ENCODE measurements at regions not wholly inside any gene's neighbourhood (a gene's known extent, or its start where the extent isn't known, plus 50 kb on each side); places are given as distances from the start of the nearest gene placed in this dataset.

DNA sequence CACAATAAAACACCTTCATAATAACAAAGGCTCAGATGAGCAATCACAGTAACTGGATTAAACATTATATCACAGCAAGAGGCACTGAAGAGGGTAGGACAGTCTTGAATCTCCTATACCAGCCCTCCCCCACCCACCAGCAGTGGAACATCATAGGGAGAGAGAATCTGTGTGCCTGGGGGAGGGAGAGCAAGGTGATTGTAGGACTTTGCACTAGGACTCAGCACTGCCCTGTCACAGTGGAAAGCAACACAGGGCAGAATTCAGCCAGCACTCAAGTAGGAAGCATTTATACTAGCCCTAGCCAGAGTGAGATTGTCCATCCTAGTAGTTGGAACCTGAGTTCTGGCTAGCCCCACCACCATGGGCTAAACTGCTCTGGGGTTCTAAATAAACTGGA, 400.2 kb downstream of the HAO1 start:
- no peak for DNase-seq

DNA sequence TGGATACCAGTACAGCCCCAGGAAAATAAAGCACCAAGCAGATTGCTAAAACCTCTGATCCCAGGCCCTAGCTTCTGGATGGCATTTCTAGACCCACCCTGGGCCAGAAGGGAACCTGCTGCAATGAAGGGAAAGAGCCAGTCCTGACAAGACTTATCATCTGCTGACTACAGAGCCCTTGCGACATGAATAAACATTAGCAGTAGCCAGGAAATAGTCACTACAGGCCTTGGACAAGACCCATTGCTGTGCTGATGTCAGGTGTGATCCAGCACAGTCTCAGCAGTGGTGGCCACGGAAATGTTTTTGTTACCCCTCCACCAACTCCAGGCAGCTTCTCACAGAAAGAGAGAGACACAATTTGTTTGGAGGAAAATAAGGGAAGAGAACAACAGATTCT, 399.3 kb downstream of the HAO1 start:
- no peak for DNase-seq

DNA sequence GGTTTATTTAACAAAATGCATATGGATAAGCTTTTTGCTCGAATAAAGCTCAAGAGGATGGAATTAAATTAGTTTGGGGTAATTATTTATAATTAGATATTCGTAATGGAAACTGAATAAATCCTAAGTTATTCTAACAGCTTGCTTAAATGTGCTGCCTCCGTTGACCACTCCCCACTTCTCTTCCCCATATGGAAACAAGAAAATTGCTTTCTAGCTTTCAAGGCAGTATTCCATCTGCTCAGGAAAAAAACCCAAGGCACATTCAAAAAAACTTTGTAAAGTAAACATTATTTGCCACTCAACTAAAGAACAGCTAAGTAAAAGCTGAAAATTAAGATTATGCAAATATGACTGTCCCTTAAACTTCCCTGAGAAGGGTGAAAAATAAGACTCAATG, 369.2 kb downstream of the HAO1 start:
- no peak for DNase-seq

DNA sequence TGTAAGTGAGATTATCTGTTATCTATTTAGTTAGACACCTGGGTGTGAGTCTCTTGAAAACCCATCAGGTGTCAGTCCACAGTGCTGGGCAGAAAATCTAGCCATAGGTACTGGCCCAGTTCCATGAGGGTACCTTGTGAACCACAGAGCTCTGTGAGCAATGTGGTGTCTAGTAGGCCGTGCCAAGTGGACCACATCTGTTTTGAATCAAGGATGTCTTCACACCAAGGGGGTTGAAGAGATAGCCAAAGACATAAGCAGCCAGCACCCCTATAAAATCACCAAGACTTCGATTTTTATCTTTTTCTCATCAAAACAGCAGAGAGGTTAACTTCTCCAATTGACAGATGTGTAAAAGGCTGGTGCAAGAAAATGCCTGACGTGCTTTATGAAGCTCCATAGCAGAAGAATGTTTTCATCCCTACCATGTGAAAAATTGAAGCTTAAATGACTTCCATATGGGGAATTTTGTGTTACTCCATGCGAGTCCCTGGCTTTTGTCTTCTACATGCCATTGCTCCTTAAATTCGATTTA, 368.7 kb downstream of the HAO1 start:
- peak; percentile 54 for DNase-seq

DNA sequence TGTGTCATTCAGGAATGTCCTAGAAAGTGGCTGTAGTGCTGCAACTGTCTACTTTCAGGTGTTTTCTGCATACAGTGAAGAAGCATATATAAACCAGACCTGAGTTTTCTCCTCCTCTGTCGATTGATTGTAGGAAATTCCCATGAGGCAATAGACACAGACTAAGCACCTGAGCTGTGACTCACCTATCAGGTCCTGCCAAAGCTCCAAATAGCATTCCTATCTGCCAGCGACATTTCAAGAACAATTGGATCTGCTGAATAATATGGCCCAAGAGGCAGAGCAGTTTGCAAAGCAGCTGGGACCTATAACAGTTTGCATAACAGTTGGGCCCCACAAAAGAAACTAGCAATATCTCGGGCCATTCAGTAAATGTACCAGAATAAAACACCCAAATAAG, 360.4 kb downstream of the HAO1 start:
- no peak for DNase-seq

DNA sequence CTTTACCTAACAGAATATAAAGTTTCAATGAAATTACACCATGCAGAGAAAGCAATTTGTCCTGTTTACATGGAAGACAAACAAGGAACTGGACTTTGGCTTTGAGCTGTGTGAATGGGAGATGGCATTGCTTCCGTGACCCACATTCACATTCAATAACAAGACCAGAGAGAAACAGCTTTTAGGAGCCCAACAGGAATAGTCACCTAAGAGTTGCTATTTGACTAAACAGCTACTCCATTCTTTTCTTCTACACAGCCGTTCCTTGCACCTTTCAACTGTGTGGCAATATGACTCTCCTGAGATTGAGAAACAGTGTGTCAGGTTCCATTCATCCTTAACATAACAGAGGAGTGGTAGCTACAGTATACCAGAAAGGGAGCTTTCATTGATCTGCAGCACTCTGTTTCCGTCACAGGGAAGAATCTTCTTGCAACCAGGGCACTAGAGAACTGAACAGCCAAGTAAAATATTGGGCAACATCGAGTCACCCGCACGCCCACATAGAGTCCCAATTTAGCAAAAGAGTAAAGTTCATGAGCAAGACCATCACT, 355.1 kb downstream of the HAO1 start:
- DNase-seq: no peak

DNA sequence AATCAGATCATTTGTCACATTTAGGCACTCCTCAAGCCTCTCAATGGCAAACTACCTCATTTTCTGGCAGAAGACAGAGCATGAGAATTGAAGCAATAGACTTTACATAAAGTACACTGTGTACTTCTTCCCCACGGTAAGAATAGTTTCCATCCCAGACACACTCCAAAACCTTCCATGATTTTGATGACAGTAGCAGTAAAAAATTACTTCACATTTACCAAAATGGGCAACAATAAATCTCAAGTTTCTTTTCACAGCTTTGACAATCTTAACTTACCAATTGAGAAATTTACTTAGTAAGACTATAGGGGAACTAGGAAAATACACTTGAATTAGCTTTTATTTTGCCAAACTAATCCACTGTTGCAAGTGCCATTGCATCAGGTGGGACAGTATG, 353.8 kb downstream of the HAO1 start:
- DNase-seq: no peak

DNA sequence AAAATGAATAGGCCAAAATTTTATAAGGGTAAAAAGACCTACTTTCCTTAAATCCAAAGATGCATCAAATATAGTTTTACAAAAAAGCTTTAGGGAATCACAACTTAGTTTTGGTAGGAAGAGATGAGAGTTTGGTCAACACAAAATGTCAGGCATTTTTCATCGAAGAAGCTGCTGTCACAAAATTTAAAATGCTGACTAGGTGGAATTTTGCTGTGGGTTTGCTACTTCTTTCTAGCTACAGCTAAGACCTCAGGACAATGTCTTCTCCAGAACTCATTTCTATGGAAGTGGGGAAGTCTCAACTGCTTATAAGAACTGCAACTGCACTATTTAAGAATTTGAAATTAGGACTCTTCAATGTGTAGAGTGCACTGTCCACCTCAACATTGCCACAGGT, 351.1 kb downstream of the HAO1 start:
- DNase-seq: no peak

DNA sequence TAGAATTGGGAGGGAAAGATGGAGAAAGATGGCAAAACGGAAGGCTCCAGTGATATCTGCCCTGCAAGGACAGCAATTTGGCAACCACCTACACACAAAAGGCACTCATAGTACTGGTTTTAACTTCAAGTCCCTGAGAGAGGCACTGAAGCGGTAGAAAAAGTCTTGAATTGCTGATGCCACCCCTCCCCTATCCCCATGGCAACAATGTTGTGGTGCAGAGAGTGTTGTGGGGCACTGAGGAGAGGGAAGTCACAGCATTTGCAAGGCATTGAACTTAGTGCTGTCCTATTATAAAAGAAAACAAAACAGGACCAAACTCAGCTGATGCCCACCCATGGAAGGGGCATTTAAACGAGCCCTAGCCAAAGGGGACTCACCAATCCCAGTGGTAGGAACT, 343.7 kb downstream of the HAO1 start:
- no peak for DNase-seq

DNA sequence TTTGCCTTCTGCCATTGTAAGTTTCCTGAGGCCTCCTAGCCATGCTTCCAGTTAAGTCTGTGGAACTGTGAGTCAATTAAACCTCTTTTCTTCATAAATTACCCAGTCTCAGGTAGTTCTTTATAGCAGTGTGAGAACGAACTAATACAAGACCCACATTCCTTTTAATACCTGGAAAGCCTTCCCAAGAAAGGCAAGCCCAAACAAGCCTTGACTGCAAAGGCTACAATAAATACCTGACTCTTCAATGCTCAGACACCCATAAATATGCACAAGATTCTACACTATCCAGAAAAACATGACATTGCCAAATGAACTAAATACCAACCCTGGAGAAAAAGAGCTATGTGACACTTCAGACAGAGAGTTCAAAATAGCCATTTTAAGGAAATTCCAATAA, 338.8 kb downstream of the HAO1 start:
- no peak for DNase-seq

DNA sequence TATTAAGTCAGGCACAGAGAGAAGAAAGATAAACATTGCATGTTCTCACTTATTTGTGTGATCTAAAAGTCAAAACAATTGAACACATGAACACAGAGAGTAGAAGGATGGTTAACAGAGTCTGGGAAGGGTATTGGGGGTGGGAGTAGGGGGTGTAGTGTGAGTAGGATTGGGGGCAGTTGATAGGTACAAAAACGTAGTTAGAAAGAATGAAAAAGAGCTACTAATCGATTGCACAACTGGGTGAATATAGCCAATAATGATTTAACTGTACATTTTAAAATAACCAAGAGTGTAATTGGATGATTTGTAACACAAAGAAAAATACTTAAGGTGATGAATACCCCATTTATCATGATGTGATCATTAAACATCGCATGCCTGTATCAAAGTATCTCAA, 333.3 kb downstream of the HAO1 start:
- no peak for DNase-seq

DNA sequence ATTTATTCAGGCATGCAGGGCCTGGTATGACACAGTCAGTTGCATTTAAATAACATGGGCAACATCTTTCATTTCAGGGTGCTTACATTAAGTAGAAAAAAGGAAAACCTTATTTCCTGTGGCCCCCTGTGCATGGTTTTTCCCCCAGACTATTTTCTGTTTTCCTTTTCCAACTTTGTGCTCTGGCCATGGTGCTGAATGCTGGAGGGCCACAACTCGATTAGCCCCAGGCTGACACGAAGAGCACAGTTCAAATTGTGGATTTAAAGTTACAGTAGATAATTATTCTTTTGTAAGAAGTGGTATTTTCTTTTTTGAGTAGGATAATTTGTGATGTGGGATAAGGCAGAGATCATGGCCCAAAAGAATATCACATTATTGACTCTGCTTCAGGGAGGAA, 332.0 kb downstream of the HAO1 start:
- DNase-seq: peak; percentile 24

DNA sequence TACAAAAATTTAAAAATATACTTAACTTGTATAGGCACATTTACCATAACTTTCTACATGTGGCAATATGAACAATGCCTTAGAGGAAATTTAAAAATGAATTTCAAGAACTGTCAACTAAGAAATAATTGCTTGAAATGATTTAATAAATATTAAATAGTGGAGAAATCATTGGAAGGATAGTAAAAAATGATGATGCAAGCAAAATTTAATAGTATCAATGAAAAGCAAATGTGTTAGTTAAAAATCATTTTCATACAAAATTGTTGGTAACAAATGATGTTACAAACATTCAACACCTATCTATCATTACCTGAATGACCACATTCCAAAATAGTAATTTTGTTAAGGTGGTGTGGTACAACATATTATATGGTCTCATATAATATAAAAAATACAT, 331.0 kb downstream of the HAO1 start:
- no peak for DNase-seq

DNA sequence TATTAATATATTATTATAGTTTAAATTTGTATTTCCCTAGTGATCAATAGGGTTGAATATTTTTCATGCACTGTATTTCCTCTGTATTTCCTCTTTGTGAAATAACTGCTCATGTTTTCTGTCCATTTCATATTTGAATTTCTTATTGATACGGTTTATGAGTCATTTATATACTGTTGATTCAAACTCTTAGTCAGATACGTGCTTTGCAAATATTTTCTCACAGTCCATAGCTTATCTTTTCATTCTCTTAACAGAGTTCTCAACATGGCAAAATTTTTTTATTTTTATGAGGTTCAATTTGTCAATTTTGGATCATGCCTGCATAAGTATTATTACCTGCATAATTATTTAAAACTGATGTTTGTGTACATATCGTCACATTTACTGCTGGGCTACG, 329.6 kb downstream of the HAO1 start:
- DNase-seq: no peak

DNA sequence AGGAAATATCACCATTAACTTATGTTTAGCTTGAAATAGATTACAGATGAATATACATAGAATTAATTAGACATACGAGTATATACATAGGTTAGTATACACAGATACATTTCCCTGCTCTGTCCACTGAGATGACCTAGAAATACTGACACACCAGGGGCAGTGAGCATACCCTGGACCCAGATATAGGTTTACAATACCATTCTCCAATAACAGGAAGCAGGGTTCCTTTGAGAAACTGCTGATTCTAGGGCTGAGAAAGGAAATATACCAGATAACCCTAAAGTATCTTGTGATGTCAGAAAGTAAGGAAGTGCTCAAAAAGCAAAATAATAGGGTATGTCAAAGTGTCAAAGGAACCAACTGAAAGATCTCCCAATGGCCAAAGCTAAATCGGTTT, 322.5 kb downstream of the HAO1 start:
- no peak for DNase-seq

DNA sequence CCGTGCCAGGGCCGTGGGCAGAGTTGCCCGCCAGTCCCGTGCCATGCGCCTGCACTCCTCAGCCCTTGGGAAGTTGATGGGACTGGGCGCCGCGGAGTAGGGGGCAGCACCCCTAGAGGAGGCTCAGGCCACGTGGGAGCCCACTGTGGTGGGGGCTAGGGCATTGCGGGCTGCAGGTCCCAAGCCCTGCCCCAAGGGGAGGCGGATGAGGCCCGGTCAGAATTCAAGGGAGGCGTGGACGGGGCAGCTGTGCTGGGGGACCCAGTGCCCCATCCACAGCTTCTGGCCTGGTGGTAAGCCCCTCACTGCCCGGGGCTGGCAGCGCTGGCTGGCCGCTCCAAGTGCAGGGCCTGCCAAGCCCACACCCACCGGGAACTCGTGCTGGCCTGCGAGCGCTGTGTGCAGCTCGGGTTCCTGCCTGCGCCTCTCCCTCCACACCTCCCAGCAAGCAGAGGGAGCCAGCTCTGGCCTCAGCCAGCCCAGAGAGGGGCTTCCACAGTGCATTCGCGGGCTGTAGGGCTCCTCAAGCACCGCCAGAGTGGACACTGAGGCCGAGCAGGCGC, 317.8 kb downstream of the HAO1 start:
- DNase-seq: no peak

DNA sequence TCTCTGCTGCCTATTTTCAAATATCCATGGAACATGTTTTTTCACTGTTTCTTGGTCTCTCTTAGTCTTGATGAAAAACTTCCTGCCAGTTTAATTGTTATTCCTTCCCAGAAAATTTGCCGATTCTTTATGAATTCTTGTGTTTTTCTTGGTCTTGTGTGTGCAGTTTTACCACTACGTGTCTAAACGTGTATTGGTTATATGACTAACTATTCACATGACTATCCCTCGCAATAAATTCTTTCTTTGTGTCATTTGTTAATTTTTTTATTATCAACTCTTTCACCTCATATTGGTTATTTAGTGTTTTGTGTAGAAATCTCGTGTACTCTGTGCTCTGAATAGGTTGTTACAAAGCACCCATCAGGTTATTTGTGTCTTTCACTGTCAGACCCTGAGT, 315.4 kb downstream of the HAO1 start:
- no peak for DNase-seq

DNA sequence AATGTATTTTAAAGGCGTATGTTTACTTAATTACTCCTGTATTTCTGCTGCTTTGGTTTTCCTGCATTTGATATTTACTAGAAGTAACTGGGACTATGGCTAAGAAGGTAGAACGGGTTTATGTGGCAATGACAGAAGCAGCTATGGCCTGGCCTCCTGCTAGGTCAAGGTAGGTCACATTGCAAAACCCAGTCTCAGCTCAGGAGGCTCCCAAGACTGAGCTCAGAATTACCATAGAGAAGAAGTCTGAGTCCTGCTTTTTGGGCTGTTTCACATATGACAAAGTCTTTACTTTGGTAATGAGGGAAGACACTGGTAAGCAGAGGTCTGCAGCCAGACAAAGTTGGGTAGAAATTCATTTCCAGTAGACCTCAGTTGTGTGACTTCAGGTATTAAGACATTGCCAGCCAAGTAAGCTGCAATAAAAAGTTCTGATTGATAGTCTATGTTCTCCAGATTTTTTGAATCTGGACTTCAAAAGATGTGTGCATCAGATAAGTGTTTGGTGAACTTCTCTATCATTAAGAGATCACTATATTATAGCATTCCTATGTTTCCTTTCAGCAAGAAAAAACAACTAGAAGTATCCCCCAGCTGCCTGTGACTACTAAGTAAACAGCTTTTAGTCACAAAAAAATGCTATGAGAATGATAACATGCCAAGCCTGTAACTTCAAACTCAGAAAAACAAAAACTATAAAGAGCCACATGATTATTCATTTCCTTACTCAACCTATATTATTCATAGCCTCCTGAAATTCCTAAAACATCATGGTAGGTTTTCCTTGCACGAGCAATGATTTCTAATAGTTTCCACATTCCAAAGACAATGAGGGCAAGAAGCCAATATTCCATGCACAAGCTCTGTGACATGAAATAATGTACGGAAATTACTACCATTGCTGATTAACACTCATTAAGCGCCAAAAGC, 312.3 kb downstream of the HAO1 start:
- DNase-seq: peak; percentile 71

DNA sequence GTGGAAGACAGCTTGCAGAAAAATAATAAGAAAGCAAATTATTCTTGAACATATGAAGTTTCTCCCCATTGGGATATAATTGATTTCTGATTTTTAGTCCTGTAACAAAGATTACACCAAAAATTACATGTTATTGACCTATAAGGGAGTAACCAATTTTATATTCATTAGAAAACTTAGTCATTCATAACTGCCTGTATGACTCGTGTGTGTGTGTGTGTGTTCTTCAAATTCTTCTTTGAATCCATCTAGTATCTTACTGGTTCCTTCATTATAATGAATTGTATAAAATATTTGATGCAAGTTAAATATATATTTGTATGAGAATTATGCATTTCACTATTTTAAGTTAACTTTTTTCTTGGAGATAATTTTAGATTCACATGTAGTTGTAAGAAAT, 310.4 kb downstream of the HAO1 start:
- DNase-seq: peak; percentile 12

DNA sequence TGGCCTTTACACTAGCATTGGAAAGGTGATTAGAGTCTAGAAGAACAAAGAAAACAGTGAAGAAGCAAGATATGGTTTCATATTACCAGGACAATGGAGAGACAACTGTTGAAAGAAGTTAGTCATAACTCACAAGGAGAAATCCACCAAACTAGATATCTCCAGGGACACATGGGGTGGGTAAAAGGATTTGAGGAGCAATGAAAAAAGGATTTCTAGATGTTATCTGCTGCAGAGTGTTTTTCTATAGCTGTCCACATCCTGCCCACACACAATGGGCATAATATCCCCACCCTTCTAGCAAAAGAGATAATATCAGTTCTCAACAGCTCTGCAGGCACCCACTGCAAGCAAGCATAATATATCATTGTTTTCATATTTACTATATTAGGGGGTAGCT, 303.1 kb downstream of the HAO1 start:
- peak; percentile 17 for DNase-seq

DNA sequence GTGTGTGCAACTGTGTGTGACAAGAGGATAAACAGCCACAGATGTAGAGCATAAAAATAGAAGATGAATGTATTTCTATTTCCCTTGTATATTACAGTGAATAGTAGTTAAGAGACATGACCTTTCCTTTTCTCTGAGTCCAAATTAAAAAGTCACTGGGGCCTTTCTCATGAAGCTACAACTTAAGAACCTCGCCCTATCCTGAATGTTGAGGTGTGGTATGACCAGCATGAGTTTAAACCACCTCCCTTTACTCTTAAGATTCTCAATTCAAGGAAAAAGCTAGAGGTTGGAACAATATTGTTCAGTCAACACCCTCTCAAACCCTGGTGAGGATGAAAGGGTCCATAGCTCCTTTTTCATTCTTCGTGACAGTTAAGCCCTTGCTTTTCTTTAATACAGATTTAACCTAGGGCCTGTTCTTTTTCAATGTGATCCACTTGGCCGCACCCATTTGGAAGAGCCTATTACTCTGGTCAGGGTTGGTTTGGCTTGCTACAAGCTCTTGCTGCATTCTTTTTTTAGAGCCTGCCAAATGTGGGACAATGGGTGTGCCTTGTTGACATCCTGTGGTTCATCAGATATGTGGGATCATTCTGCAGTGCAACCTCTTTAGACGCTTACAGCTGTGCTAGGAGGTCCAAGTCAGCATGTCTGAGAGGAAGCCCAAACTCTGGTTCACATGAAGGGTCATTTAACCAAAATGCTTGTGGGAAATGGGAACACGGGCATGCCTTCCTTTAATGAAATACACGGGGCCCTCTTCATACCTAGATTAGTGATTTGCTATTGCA, 290.0 kb downstream of the HAO1 start:
- peak; percentile 47 for DNase-seq

DNA sequence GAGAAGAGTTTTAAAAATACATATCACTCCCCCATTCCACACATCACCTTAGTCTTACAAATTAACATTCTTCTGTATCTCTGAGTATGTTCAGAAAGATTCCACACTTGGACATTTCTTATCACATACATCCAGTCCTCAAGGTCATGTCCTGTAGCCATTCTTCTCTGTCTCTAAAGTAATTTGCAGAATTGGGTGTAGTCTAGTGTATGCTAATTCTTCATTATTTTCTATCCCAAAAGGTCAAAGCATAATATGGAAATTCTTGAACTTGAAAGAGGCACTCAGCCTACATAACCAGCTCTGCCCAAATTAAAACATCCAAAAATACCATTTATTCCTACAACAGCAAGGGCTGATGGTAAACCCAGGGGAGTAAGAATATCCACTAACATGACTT, 286.0 kb downstream of the HAO1 start:
- DNase-seq: no peak
